CD4-positive, alpha-beta T cell treated with Interleukin-1 beta for 1 hour (primary cell): ENCODE measurements at regions not wholly inside any gene's neighbourhood (a gene's known extent, or its start where the extent isn't known, plus 50 kb on each side); places are given as distances from the start of the nearest gene placed in this dataset.

Experiments used
- DNase-seq, 2 donors: peaks; one replicate each; pipeline ENCODE4 v3.0.0-alpha.2; 2020 to 2022

DNA sequence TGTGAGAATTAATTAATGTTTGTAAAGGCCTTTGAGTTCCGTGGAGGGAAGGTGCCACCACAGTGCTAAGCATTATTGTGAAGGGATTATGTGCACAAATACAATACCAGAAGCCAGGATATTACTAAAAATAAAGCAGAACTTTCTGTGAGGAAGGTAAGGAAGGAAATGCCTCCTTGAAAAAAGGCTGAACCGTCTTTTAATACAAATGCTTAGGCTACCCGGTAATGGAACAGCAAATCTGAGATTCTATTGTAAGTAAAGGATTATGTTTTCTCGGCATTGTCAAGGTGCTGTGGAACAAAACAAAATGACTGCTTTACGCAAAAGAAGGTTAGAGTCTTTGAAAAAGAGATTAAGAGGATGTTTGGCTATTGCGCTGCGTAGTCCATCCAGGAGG is 57.9 kb upstream of the SPRY1 start:
- DNase-seq, result no peak

DNA sequence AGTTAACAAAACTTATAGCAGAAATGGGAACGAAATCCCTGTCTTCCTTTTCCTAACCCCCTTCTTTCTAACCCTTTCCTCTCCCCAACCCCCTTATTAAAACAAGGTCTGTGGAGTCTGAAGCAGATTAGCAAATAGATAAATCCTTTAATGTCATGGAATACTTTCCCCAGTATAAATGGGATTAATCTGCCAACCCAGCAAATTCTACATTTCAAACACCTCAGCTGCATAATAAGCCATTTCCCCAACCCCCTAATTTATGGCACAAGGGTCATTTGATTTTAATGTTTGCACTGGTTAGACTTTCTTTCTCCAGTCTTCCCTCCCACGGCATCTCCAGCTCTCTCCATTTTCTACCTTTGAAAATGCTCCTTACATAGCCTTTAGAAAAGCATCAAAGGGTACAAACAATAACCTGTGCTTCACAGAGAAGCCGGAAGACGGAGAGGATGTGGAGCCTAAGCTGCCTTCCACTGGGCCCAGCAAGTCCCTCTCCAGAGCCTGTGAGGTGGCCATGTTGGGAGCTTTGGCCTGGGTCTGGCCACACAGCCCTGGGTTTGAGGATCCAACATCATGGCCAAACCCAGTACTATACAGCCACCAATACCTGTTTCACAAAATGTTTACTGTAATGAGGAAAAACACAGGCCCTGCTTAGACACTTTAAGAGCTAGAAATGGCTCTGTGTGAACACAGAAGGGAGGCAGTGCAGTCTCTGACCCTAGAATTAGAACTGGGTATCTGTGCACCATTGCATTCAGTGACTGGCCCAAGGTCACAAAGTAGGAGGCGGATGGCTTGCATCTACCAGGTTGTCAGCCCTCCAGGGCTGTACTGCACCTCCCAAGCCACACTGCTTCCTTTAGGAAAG is 56.9 kb upstream of the SPRY1 start:
- no peak for DNase-seq

DNA sequence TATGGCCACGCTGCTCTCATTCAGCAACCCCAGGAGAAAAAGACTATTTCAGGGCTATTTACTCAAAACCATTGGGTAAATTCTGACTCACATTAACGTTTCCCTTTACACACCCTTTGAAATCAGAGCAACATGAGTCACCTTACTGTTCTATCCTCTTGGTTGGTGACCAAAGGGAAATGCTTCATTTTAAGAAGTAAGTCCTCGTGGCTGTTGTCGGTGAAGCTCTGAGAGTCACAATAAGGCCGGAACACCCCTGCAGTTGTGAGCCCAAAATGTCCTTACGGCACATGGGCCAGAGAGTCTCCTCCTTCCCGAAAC is 56.3 kb upstream of the SPRY1 start:
- no peak for DNase-seq

DNA sequence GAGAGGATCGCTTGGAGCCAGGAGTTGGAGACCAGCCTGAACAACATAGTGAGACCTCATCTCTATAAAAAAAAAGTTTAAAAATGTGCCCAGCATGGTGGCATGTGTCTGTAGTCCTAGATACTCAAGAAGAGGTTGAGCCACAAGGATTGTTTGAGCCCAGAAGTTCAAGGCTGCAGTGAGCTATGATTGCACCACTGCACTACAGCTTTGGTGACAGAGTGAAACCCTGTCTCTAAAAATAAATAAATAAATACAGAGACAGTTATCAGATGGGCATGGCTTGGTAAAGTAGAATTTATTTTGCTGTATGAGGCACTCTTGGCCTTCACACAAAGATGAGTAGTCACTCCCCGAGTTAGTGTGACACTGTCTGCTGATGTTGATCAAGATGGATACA is 54.1 kb upstream of the SPRY1 start:
- DNase-seq, result no peak

DNA sequence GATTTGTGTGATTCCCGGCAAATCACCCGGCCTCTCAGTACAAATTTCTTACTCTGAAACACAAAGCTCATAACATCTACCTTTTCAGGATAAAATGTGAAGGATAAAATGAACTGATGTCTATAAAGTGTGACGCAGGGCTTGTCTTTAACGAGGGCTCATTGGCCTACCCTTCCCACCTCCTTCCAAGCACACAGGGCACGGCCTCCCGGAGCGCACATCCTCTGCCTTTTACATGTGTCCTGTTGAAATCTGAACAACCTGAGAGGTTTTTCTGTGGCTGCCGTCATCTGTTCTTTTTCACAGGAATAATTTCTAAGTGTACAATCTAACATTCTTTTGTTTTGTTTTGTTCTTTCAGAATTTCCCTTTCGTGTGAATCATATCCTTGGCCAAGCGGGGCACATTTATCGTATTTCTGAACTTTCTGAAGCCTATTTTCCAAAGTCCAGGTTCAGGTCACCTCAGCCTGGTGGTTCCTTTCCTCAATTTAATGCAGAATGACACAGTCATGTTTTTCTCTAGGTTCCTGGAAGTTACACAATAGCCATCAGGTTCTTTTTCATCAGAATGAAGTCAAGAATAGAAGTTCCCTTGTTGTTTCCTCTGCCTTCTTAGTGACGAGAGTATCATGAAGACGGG is 53.1 kb upstream of the SPRY1 start:
- DNase-seq, result no peak

DNA sequence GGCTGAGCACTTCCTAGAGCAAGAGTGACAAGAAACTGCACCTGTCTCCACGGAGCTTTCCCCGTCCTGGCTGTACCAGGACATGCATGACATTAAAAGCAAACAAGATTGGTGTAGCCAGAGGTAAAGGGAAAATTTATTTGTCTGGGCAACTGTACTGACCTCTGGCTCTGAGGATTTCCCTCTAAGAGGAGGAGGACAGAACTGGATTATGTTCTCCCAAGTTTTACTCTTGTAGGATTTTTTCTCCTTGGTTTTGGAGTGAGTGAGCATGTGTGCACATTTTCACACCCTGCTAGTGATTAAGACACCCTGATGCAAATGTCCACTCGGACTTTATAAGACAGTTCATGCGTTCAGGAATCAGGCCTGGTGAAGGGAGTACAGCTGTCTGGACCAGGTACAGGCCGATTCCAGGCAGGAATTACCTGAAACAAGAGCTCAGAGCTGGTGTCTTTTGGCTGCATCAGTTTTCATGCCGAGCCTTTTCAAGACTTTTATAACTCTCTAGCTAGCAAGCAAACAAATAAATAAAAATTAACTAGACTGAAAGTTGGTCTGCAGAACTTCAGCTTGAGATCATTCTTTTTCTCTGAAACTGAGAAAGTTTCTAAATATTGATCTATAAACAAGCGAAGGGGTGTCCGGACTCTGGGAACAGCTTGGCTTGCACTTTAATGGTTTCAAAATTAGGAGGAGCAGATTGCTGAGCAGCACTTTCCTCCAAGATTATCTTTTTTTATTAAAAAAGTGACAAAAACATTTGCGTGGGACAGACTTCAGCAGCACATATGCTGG is 51.3 kb upstream of the SPRY1 start:
- no peak for DNase-seq

DNA sequence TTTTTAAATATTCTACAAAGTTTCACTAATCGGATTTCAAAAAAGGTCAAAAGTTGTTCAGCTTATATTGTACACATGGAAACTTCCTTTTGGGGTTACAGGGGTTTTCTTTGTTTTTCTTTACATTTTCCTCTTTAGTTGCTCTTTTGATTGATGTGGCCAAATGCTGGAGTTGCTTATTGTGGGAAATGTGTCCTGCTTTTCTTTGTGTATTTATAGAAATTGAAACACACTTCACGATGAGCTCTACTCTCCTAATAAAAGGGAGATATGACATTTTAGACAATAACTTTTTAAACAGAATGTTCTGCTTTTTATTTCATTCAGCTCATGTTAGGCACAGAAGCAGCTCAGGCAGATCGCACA is 50.7 kb upstream of the SPRY1 start:
- DNase-seq, result no peak

DNA sequence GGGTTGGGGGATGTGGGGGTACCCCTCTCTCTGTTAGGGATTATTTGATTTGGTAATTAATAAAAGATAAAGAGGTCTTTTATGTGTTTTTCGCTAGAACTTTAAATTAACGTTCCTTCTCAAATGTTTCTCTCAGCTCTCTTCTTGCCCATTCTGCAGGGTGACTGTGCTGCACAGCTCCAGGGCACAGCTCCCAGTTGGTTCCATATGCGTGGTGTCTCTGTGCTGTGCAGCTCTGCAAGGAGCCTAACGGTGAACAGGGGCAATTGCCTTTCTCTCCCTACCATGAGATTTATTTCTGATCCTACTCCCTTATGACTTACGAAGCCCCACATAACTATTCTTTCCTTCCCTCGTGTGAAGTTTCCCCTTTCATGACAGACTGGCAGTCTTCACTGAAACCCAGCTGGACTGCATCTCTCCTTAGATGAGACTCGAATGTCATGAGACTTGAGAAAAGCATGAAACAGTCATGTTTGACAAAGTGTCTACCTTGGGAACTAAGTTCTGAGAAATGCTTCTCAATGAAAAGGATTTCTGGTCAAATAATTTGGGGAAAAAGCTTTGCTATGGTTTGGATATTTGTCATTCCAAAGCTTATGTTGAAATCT is 50.2 kb upstream of the SPRY1 start:
- DNase-seq, result no peak
